Calu3 (cell line): ENCODE measurements at regions not wholly inside any gene's neighbourhood (a gene's known extent, or its start where the extent isn't known, plus 50 kb on each side); places are given as distances from the start of the nearest gene placed in this dataset.

Experiments
- BruUV-seq: library from RNA; stranded (reverse); fragments of 400-500 nt; replicated peaks from 2 replicates; lab custom pipeline; 2021; lab: Mats Ljungman, UMichigan
- CTCF ChIA-PET: fragments of 300-600 bp; sonication (Branson Sonifier 250); formaldehyde crosslinking; loops from one replicate; lab custom pipeline; 2022; ENCODE audit warnings: antibody characterized with exemption; lab: Charles Lee
- DNase-seq: peaks from one replicate; pipeline ENCODE4 v3.0.0; 2022
- H3K27ac Mint-ChIP-seq: one replicate; pipeline ENCODE4 v1.8.0; 2022; ENCODE audit warnings: mixed read lengths; ENCODE audit not compliant: unreplicated experiment
- H3K27me3 Mint-ChIP-seq: one replicate; pipeline ENCODE4 v1.8.0; 2022; ENCODE audit warnings: mixed read lengths; ENCODE audit not compliant: unreplicated experiment
- H3K36me3 Mint-ChIP-seq: one replicate; pipeline ENCODE4 v1.8.0; 2022; ENCODE audit warnings: mild to moderate bottlenecking, moderate library complexity, mixed read lengths; ENCODE audit not compliant: insufficient read depth, unreplicated experiment
- H3K4me1 Mint-ChIP-seq: one replicate; pipeline ENCODE4 v1.8.0; 2022; ENCODE audit warnings: mild to moderate bottlenecking, low read depth, mixed read lengths; ENCODE audit not compliant: unreplicated experiment
- H3K4me3 Mint-ChIP-seq: one replicate; pipeline ENCODE4 v1.8.0; 2022; ENCODE audit warnings: mild to moderate bottlenecking, low read depth, moderate library complexity, mixed read lengths; ENCODE audit not compliant: unreplicated experiment
- H3K9me3 Mint-ChIP-seq: one replicate; pipeline ENCODE4 v1.8.0; 2022; ENCODE audit warnings: low read depth, mixed read lengths; ENCODE audit not compliant: unreplicated experiment
- CTCF ChIP-seq: fragments of 200-600 bp; IDR thresholded peaks from one replicate; pipeline ENCODE4 v1.8.0; 2022; ENCODE audit warnings: antibody characterized with exemption; ENCODE audit not compliant: unreplicated experiment
- intact Hi-C: fragments of 100-400 bp; cut with micrococcal nuclease; formaldehyde crosslinking; loops from one replicate; pipeline ENCODE4 v1.10.0; 2022; ENCODE audit not compliant: unreplicated experiment

GRCh38 chr16:86330906-86331305 lies 179.4 kb upstream of the FOXF1 start:
- BruUV-seq: no TSS peak
- Mint-ChIP-seq H3K36me3 (no peaks in the 10 kb centered on the region), H3K27ac (no peak overlapping the region), H3K27me3 (peaks cover 99% of the 10 kb centered on the region), H3K4me3 (no peak overlapping the region), H3K9me3 (no peaks in the 10 kb centered on the region), H3K4me1 (no peaks in the 10 kb centered on the region)
- DNase-seq: no peak
- no peak for TF ChIP-seq CTCF
- intact Hi-C loops: no loop called here
- CTCF ChIA-PET: no interaction called here

- Mint-ChIP-seq H3K4me1 (no peaks in the 10 kb centered on the region), H3K27me3 (peaks cover 100% of the 10 kb centered on the region), H3K36me3 (no peaks in the 10 kb centered on the region), H3K9me3 (no peaks in the 10 kb centered on the region), H3K4me3 (no peak overlapping the region), H3K27ac (no peak overlapping the region)
- DNase-seq: no peak
- CTCF ChIA-PET: no interaction called here
- no peak for TF ChIP-seq CTCF
- BruUV-seq: no TSS peak
- intact Hi-C loops: no loop called here
Observed at GRCh38 chr16:86334079-86334635, 176.2 kb upstream of the FOXF1 start.

DNA sequence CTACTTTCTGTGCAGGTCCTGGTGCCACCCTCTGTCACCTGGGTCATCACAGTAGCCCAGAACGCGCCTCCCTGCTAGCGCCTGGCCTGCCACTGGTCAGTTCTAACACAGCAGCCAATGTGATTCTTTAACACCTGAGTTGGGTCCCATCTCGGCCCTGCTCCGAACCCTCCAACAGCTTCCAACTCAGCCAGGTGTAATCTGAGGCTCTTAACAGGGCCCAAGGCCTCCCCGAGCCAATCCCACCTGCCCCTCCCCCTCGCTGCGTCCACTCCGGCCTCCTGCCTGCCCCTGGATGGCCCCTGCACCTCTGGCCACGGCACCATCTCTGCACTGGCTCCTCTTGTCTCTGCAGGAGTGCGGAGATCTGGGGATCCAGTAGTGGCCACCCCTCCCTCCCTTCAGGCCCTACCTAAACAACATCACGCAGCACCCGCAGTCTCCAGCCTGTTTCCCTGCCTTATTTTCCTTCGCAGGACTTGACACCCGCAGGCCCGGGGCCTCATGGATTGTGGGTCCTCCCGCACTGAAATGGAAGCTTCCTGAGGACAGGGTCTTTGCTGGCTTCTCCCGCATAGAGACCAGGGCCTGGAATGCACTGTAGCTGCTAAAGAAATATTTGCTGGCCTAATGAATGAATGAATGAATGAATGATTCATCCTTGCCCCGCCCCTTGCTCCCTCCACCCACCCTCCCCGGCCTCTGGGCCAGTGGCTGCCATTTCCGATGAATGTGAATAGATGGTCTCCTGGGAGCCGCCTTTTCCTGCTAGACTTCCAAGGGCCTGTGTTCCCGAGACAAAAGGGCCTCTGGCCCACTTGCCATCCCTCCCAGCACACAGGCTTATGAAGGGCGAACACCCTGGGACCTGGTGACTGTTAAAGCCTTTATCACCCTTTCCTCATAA lies 174.8 kb upstream of the FOXF1 start:
- Mint-ChIP-seq H3K4me3 (no peak overlapping the region), H3K4me1 (no peaks in the 10 kb centered on the region), H3K27me3 (peaks cover 100% of the 10 kb centered on the region), H3K36me3 (no peaks in the 10 kb centered on the region), H3K27ac (no peak overlapping the region), H3K9me3 (no peaks in the 10 kb centered on the region)
- DNase-seq: no peak
- TF ChIP-seq CTCF: no peak
- CTCF ChIA-PET: no interaction called here
- intact Hi-C loops: no loop called here
- no TSS peak for BruUV-seq

GRCh38 chr16:86337138-86337537 lies 173.2 kb upstream of the FOXF1 start:
- CTCF ChIA-PET: no interaction called here
- Mint-ChIP-seq H3K36me3 (no peaks in the 10 kb centered on the region), H3K27me3 (peaks cover 100% of the 10 kb centered on the region), H3K9me3 (no peaks in the 10 kb centered on the region), H3K4me3 (no peak overlapping the region), H3K4me1 (no peaks in the 10 kb centered on the region), H3K27ac (no peak overlapping the region)
- no peak for DNase-seq
- no peak for TF ChIP-seq CTCF
- intact Hi-C loops: no loop called here
- BruUV-seq: no TSS peak
